GM12873 (cell line): ENCODE measurements at regions not wholly inside any gene's neighbourhood (a gene's known extent, or its start where the extent isn't known, plus 50 kb on each side); places are given as distances from the start of the nearest gene placed in this dataset.

Experiments
- TF ChIP-seq, protein P1 (sequence below): IDR thresholded peaks from 2 replicates; pipeline ENCODE4 v1.5.1; 2012; ENCODE audit warnings: low read depth, mild to moderate bottlenecking, moderate library complexity, low read length, control low read depth; ENCODE audit not compliant: insufficient read depth; ENCODE audit errors: missing control alignments

DNA sequence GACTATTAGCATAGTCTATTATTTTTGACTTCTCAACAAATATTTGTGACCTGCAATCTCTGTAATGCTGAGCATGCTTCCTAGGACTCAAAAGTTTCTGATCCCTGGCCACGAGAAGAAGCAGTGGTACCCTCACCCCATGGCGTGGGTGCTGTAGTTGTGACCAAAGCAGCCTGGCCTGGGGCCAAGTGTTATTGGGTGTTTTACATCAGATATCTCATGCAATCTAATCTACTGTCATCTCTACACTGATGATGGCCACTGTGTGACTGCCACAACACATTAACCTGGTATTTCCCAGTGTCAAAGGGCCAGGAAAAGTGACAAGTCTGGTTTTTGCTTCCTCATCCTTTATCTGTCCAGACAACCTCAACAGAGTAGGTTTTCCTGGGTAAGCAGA lies 80.8 kb upstream of the WIPF1 start:
- TF ChIP-seq, protein P1, sequence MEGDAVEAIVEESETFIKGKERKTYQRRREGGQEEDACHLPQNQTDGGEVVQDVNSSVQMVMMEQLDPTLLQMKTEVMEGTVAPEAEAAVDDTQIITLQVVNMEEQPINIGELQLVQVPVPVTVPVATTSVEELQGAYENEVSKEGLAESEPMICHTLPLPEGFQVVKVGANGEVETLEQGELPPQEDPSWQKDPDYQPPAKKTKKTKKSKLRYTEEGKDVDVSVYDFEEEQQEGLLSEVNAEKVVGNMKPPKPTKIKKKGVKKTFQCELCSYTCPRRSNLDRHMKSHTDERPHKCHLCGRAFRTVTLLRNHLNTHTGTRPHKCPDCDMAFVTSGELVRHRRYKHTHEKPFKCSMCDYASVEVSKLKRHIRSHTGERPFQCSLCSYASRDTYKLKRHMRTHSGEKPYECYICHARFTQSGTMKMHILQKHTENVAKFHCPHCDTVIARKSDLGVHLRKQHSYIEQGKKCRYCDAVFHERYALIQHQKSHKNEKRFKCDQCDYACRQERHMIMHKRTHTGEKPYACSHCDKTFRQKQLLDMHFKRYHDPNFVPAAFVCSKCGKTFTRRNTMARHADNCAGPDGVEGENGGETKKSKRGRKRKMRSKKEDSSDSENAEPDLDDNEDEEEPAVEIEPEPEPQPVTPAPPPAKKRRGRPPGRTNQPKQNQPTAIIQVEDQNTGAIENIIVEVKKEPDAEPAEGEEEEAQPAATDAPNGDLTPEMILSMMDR: no peak

- TF ChIP-seq, protein P1: no peak
These were observed 78.0 kb upstream of the WIPF1 start for GRCh38 chr2:174675615-174676014.

- TF ChIP-seq, protein P1: no peak
These were observed 76.3 kb upstream of the WIPF1 start for GRCh38 chr2:174673876-174674275.

DNA sequence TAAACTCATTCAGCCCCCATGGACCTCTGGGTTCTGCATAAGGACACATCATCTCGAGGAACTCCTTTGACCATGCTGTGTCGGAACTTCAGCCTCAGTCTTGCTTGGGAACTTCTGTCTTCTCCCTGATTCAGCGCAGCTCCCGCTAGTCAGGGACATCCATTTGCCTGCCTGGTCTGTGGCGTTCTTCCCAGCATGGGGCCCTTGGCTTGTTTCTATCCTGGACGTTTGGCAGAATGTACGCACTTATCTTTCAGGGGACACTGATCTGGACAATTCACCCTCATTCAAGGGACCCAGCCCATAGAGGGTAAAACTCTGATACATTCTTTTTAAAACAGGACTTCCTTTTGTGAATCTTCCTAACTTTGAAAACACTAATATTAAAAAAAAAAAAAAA lies 75.8 kb upstream of the WIPF1 start:
- TF ChIP-seq, protein P1: no peak

DNA sequence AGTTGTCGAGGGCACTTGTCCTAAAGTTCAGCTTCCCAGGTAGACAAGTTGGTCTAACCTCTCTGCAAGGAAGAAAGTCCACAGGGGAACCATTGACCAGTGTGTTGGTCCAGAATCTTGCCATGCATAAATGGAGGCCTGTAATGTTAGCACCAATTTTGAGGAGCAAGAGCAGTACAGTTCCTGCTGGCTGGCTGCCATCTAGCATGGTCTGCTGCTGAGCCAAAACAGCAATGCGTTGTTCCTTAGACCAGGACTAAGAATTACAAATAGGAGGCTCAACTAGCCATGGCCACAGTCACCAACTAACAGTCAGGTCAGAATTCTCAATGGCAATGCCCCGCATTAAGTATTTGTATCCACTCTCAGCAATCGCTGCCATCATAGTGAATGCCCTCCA lies 72.8 kb upstream of the WIPF1 start:
- TF ChIP-seq, protein P1: no peak

DNA sequence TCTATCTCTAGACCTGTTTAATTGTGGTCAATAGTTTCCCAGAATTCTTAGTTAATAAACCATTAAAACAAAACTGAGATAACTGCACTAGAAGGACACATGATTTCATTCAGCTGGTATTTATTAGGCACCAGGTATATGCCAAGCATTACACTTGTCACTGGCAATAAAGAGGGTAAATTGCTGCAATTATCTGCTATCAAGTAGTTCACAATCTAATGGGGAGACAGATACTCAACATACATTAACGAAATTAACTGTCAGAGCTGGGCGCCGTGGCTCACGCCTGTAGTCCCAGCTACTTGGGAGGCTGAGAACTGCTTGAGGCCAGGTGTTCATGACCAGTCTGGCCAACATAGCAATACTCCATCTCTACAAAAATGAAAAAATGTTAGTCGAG lies 71.7 kb upstream of the WIPF1 start:
- TF ChIP-seq, protein P1: no peak

DNA sequence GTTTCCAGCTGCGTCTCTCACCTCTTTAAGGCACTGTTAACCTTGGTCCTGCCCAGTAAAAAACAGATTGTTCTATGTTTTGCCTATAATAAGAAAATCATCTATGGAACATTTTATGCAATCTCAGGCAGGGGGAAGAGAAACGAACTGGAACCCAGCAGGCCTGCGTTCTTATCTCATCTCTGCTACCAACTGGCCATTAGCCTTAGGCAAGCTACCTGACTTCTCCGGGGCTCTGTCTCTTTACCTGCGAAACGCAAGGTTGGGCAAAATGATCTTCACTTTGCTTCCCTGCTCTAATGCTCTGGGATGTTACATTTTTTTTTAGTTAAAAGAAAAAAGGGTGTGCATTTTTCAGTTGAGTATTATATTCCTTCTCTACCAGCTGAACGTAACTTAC lies 70.5 kb upstream of the WIPF1 start:
- TF ChIP-seq, protein P1: no peak
